PC-9 (cell line): ENCODE measurements at regions not wholly inside any gene's neighbourhood (a gene's known extent, or its start where the extent isn't known, plus 50 kb on each side); places are given as distances from the start of the nearest gene placed in this dataset.

ENCODE experiments used
- BruUV-seq: library from RNA; stranded (reverse); fragments of 400-500 nt; replicated peaks from 2 replicates; lab custom pipeline; 2021; lab: Mats Ljungman, UMichigan
- CTCF ChIA-PET: fragments of 300-600 bp; sonication (Branson Sonifier 250); formaldehyde crosslinking; loops from one replicate; lab custom pipeline; 2022; ENCODE audit warnings: antibody characterized with exemption; lab: Charles Lee
- POLR2A ChIA-PET: fragments of 300-600 bp; sonication (Branson Sonifier 250); formaldehyde crosslinking; loops from one replicate; lab custom pipeline; 2022; ENCODE audit warnings: antibody characterized with exemption; ENCODE audit not compliant: unreplicated experiment; lab: Charles Lee
- DNase-seq, 2 experiments: peaks; one replicate each; pipeline versions ENCODE4 v3.0.0 to v3.0.0-alpha.2; 2015 to 2022; ENCODE audit warnings: mixed read lengths in 1 of 2
- H2AFZ ChIP-seq: fragments of 200-600 bp; sonication (generic); 2 replicates; pipeline ENCODE4 v1.8.1; 2017; ENCODE audit warnings: antibody characterized with exemption
- H3F3A ChIP-seq: fragments of 200-600 bp; sonication (generic); 2 replicates; pipeline ENCODE4 v1.8.1; 2017; ENCODE audit warnings: antibody characterized with exemption, mild to moderate bottlenecking, low read depth; ENCODE audit not compliant: insufficient read depth
- H3K27ac ChIP-seq: fragments of 200-600 bp; sonication (generic); 2 replicates; pipeline ENCODE4 v1.6.1; 2016; ENCODE audit warnings: mixed run types
- H3K27me3 ChIP-seq: fragments of 200-600 bp; sonication (generic); 2 replicates; pipeline ENCODE4 v1.6.1; 2016; ENCODE audit warnings: low read depth, mixed run types; ENCODE audit not compliant: insufficient read depth
- H3K36me3 ChIP-seq: fragments of 200-600 bp; sonication (generic); 2 replicates; pipeline ENCODE4 v1.6.1; 2016; ENCODE audit warnings: low read depth, mixed run types
- H3K4me1 ChIP-seq: fragments of 200-600 bp; sonication (generic); replicated peaks from 2 replicates; pipeline ENCODE4 v1.6.1; 2016; ENCODE audit warnings: mixed run types; ENCODE audit not compliant: insufficient read depth
- H3K4me2 ChIP-seq: fragments of 200-600 bp; sonication (generic); 2 replicates; pipeline ENCODE4 v1.6.1; 2017; ENCODE audit warnings: mixed run types
- H3K4me3 ChIP-seq: fragments of 200-600 bp; sonication (generic); 2 replicates; pipeline ENCODE4 v1.6.1; 2016; ENCODE audit warnings: mixed run types
- H3K79me2 ChIP-seq: fragments of 200-600 bp; sonication (generic); 2 replicates; pipeline ENCODE4 v1.6.1; 2017; ENCODE audit warnings: low read depth, mixed run types
- H3K9me2 ChIP-seq: fragments of 200-600 bp; sonication (generic); 2 replicates; pipeline ENCODE4 v1.8.1; 2017; ENCODE audit warnings: mild to moderate bottlenecking; ENCODE audit not compliant: insufficient read depth
- H3K9me3 ChIP-seq: fragments of 200-600 bp; sonication (generic); 2 replicates; pipeline ENCODE4 v1.8.1; 2016; ENCODE audit warnings: low read depth; ENCODE audit not compliant: insufficient read depth
- H4K20me1 ChIP-seq: fragments of 200-600 bp; sonication (generic); 2 replicates; pipeline ENCODE4 v1.8.1; 2017; ENCODE audit not compliant: insufficient read depth
- EZH2 ChIP-seq: fragments of 200-600 bp; sonication (generic); IDR thresholded peaks from 2 replicates; pipeline ENCODE4 v1.8.0; 2017; ENCODE audit warnings: antibody characterized with exemption, low read depth
- intact Hi-C: fragments of 100-400 bp; cut with micrococcal nuclease; formaldehyde crosslinking; loops from one replicate; pipeline ENCODE4 v1.10.0; 2022; ENCODE audit not compliant: unreplicated experiment
- TF ChIP-seq, protein P1 (sequence below): fragments of 200-600 bp; sonication (generic); conservative IDR thresholded peaks from 2 replicates; pipeline ENCODE4 v1.6.1; 2017; ENCODE audit warnings: mixed run types, antibody characterized with exemption, mild to moderate bottlenecking, moderate library complexity

DNA sequence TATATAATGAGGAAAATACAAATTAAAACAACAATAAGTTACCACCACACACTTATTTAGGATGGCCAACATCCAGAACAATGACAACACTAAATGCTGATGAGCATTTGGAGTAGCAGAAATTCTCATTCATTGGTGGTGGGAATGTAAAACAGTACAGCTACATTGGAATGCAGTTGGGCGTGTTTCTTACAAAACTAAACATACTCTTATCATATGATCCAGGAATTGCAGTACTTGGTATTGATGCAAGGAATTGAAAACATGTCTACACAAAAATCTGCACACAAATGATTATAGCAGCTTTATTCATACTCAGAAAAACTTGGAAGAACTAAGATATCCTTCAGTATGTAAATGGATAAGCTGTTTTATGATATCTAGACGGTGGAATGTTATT, 594.2 kb downstream of the ZBBX start:
- Histone ChIP-seq H3K27me3 (no peaks in the 10 kb centered on the region), H3K9me3 (no peaks in the 10 kb centered on the region), H3K36me3 (no peaks in the 10 kb centered on the region), H2AFZ (no peak overlapping the region), H4K20me1 (no peaks in the 10 kb centered on the region), H3K9me2 (no peaks in the 10 kb centered on the region), H3K4me2 (no peak overlapping the region), H3K79me2 (no peaks in the 10 kb centered on the region), H3K27ac (no peak overlapping the region), H3F3A (no peaks in the 10 kb centered on the region), H3K4me3 (no peak overlapping the region), H3K4me1 (no peaks in the 10 kb centered on the region)
- ChIA-PET POLR2A (interaction anchor here (0.6 kb wide), 1 partner anchor 911 kb away, joined by 4 read pairs; no protein-coding TSS in a partner anchor), CTCF (no interaction called here)
- intact Hi-C loops: no loop called here
- no TSS peak for BruUV-seq
- DNase-seq: no peak
- TF ChIP-seq, protein P1, sequence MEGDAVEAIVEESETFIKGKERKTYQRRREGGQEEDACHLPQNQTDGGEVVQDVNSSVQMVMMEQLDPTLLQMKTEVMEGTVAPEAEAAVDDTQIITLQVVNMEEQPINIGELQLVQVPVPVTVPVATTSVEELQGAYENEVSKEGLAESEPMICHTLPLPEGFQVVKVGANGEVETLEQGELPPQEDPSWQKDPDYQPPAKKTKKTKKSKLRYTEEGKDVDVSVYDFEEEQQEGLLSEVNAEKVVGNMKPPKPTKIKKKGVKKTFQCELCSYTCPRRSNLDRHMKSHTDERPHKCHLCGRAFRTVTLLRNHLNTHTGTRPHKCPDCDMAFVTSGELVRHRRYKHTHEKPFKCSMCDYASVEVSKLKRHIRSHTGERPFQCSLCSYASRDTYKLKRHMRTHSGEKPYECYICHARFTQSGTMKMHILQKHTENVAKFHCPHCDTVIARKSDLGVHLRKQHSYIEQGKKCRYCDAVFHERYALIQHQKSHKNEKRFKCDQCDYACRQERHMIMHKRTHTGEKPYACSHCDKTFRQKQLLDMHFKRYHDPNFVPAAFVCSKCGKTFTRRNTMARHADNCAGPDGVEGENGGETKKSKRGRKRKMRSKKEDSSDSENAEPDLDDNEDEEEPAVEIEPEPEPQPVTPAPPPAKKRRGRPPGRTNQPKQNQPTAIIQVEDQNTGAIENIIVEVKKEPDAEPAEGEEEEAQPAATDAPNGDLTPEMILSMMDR: no peak
- TF ChIP-seq EZH2: no peak

DNA sequence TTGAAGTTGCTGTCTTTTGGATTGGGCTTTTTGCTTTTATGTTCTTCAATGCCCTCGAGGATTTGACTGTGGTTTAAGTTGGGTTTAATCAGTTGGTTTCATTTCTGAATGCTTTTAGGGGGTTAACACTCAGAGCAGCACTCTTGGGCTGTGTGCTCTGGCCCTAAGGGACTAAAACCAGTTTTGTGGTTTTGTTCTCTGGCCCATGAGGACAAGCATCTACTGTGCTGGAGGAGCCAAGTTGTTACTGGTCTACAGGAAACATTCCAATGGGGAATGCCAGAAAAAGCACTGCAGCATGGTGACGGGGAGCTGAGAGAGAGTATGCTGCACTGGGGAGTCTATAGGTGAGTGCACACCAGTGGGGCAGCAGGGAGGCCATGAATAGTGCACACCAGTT, 596.9 kb downstream of the ZBBX start:
- Histone ChIP-seq H4K20me1 (no peaks in the 10 kb centered on the region), H3K27ac (no peak overlapping the region), H3K9me2 (no peaks in the 10 kb centered on the region), H3F3A (no peaks in the 10 kb centered on the region), H3K9me3 (no peaks in the 10 kb centered on the region), H3K36me3 (no peaks in the 10 kb centered on the region), H2AFZ (no peak overlapping the region), H3K79me2 (no peaks in the 10 kb centered on the region), H3K4me1 (no peaks in the 10 kb centered on the region), H3K4me2 (no peak overlapping the region), H3K4me3 (no peak overlapping the region), H3K27me3 (no peaks in the 10 kb centered on the region)
- TF ChIP-seq, protein P1: no peak
- TF ChIP-seq EZH2: no peak
- no TSS peak for BruUV-seq
- POLR2A ChIA-PET: no interaction called here
- intact Hi-C loops: no loop called here
- DNase-seq: no peak
- CTCF ChIA-PET: no interaction called here

DNA sequence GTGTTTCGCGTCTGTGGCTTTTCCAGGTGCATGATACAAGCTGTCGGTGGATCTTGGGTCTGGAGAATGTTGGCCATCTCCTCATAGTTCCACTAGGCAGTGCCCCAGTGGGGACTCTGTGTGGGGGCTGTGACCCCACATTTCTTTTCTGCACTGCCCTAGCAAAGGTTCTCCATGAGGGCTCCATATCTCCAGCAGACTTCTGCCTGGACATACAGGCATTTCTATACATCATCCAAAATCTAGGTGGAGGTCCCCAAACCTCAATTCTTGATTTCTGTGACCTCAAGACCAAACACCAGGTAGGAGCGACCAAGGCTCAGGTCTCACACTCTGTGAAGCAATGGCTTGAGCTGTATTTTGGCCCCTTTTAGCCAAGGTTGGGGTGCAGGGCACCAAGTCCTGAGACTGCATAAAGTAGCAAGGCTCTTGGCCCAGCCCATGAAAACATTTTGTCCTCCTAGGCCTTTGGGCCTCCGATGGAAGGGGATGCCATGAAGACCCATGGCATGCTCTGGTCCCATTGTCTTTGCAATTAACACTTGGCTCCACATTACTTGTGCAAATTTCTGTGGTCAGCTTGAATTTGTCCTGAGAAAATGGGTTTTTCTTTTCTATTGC, 615.3 kb downstream of the ZBBX start:
- DNase-seq: no peak
- no peak overlapping the region for H3K4me2 ChIP-seq
- POLR2A ChIA-PET: no interaction called here
- no peaks in the 10 kb centered on the region for H4K20me1 ChIP-seq
- H3K79me2 ChIP-seq: no peaks in the 10 kb centered on the region
- no peak overlapping the region for H2AFZ ChIP-seq
- H3K4me1 ChIP-seq: no peaks in the 10 kb centered on the region
- H3K9me3 ChIP-seq: peaks cover 8% of the 10 kb centered on the region; the same call in 1 of the 2 replicates
- no peaks in the 10 kb centered on the region for H3K27me3 ChIP-seq
- no TSS peak for BruUV-seq
- intact Hi-C loops: no loop called here
- TF ChIP-seq, protein P1: no peak
- no peak for TF ChIP-seq EZH2
- H3K27ac ChIP-seq: no peak overlapping the region
- H3F3A ChIP-seq: no peaks in the 10 kb centered on the region
- CTCF ChIA-PET: no interaction called here
- no peaks in the 10 kb centered on the region for H3K36me3 ChIP-seq
- no peaks in the 10 kb centered on the region for H3K9me2 ChIP-seq
- no peak overlapping the region for H3K4me3 ChIP-seq
